NCI-H128 (cell line): ENCODE measurements at regions not wholly inside any gene's neighbourhood (a gene's known extent, or its start where the extent isn't known, plus 50 kb on each side); places are given as distances from the start of the nearest gene placed in this dataset.
"Not testable (repeated sequence)": the region's sequence is repeated elsewhere in the genome, so short reads cannot be mapped to it uniquely, and the experiment has no call there.

Experiments
- DNase-seq: peaks from one replicate; lab custom pipeline; 2025; ENCODE audit not compliant: unreplicated experiment; lab: John Stamatoyannopoulos, UW

DNA sequence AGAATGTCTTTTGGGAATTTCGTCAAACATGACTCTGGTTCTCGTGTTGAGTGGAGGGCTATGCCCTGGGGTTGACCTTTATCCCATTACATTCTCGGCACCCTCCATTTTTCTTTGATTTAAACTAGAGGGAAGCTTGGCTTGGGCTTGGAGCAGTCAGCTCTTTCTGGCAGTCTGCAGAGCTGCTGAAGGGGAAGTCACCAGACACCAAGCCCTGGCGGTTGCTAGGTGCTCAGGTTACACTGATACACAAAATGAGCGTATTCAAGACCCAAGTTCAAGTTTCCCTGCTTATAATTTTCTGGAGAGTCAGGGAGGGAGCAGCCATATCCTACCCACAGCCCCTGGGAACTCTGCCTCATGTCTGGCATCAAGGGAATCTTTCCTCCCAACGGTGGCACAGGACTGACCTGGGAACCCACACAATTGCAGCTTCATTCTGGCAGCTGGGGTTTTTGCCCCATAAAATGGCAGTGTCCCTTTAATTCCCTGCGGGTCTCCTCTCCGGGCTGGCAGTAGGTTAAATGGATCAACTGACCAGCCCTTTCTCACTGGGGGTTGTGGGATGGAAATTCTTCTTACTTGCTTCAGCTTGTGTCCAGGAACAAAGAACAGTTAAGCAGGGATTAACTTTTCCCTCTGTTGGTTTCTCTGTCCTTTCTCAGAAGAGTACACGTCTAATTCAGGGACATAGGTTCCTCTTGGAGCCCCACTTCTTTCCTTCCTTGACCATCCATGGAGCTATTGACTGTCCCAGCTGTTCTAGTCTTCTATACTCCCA lies 110.0 kb upstream of the DLG1 start:
- DNase-seq, result no peak

DNA sequence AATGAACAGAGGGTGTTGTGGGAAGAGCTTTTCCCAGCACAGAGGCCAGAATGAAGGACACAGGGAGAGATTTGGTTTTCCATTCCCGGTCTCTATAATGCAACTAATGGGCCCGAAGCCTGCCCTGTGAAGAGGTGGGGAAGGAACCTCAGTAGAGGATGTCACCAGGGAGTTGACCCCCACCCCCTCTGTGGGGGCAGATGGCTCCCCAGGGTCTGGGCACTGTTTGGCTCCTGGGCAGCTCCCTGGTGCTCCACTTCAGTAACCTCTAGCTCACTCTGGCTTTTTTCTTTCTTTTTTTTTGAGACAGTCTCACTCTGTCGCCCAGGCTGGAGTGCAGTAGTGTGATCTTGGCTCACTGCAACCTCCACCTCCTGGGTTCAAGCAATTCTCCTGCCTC lies 109.1 kb upstream of the DLG1 start:
- no peak for DNase-seq

DNA sequence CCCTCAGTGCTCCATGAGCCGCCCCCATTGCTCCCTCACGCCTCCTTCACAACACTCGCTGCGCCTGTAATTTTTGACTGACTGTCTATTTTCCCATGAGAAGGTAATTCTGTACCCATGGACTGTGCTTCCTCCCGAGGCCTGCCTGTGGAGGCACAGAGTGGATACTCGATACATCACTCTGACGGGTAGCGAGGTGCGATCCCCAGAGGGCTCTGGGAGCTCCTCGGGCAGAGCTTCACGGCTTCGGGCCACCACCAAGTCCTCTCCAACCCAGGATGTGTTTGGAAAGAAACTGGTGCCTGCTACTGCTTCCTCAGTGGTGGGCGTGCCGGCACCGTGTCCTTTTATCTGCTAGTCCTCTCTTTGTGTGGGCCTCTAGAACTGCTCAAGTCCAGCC lies 108.6 kb upstream of the DLG1 start:
- no peak for DNase-seq

GRCh38 chr3:197406266-197406665 lies 107.9 kb upstream of the DLG1 start:
- no peak for DNase-seq

DNA sequence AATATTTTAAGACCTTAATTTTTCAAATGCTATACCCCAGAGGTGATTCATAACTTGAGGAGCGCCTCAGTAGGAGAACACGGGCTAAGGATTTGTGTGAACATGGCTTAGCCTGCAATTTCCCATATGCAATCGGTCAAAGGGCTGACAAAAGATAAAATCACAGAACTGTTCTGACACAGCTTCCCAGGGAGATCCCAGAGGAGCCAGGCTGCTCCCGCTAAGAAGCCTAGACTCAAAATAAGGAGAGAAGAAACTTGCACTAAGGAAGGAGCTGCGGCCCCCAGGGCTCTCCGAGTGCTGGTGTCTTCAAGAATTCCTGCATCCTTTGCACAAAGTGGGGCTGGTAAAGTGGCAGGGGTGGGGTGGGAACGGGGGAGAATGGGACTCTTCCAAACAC lies 106.3 kb upstream of the DLG1 start:
- DNase-seq, result no peak

GRCh38 chr3:197404030-197404429 lies 105.6 kb upstream of the DLG1 start:
- no peak for DNase-seq

DNA sequence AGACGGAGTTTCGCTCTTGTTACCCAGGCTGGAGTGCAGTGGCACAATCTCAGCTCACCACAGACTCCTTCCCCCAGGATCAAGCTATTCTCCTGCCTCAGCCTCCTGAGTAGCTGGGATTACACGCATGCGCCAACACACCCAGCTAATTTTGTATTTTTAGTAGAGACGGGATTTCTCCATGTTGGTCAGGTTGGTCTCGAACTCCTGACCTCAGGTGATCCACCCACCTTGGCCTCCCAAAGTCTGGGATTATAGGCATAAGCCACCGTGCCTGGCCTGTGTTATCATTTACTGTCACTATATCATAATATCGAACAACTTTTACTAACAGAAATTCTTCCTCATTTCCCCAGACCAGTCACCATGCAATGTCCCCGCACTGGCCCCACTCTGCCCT lies 104.0 kb upstream of the DLG1 start:
- not testable (repeated sequence) for DNase-seq

DNA sequence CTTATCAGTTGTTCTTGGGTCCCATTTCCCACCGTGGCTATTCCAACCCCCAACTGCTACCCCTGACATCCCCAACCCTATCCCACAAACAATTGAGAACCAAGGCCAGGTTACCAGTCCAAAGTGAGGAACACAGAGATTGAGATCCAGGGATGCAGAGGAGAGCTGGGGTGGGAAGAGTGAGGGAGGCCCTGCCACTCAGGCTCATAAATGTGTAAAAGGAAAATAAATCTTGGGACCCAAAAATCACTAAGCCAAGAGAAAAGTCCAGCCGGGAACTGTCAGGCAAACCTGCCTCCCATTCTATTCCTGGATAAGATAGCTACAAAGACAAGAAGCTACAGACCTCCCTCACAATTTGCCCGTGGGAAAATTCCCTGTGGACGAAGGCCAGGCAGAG lies 101.1 kb upstream of the DLG1 start:
- no peak for DNase-seq

DNA sequence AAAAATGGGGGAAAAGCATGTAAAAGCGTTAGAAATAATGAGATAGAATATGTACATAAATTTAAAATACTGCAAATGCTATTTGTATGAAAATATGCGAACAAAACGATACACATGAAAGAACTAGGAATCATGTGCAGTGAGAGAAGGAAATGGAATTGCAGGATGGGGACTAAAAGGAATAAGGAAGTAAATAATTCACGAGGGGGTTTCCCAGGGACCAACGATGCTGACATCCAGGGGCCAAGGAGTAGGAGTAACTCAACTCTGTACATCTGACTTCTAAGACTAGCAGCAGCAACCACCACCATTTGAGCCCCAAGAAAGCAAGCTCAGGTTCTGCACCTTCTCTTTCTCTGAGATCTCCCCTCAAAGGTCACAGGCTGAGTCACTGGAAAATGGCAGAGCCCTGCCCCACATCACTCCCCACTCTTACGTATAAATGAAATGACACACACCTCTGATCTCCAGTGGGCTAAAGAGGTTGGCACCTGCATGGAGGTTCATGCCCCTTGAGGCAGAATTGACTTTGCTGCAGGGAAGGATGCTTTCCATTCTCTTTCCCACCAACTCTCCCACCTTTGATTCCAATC lies 100.0 kb upstream of the DLG1 start:
- no peak for DNase-seq

DNA sequence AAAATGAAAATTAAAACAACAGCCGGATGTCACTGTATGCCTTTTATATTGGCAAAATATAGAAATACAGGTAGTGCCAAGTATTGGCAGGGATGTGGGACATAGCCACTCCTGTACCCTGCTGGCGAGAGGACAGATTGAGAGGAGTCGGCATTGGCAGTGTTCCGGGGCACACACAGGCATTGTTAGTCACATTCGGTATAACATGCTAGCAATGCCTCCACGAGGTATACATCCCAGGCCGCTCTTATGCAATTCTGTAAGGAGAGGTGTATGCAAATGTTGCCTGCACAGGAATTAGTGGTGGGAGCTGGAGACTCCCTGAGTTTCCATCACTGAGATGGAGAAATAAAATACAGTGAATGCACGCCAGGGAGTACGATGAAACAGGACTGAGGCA lies 99.4 kb upstream of the DLG1 start:
- DNase-seq, result no peak

DNA sequence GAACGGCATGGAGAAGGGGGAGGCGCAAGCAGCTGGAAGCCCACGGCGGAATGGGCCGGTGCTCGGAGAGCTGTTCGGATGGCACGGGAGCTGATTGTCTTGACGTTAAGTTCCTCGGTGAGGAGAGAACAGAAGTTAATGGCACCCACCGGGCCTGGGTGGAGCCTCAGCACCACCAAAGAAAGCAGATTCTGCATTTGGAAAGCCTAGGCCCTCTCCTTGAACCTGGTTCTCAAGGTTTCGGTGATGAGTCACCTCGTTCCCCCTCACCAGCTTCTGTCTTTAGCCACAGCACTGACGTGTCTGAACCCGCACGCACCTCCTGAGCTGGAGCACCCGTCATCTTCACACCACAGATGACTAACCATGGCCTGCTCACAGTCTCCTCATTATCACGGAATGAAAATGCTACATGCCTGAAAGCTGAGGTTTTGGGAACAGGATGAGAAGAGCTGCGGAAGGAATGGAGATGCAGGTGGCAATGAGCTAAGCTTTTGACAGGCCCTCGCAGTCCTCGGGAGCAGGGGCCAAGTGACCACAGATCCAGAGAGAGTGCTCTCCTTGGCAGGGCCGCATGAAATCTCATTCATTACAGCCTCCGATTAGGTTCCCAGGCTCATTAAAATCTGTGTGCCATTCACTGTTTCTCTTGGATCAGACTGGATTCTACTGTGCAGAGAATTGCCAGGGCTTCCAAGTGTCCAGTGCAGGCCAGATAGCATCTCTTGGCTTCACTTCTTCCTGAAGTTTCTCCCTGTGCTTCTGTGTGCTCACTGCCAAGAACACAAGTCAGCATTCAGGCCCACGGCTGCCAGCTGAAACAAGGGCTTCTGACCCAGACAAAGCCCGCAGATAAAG lies 96.3 kb upstream of the DLG1 start:
- DNase-seq, result no peak

- not testable (repeated sequence) for DNase-seq
Observed at GRCh38 chr3:197394126-197394463, 95.7 kb upstream of the DLG1 start.

DNA sequence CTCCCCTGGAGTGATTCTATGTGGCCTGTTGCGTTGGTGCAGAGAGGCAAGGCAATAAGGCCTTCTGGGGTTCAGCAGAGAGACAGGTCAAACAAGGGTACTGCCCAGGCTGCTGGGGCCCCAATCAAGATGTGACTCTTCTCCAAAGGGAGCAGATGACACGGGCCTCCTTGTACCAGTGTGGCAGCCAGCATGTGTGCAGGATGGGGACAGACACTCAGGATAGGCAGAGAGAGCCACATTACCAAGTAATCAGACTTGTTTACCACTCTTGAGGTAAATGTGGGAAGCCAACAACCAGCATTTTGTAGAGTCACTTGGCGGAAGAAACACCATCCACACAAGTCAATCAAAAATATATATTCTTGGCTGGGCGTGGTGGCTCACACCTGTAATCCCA lies 95.3 kb upstream of the DLG1 start:
- DNase-seq, result no peak

- no peak for DNase-seq
Observed at GRCh38 chr3:197392961-197393360, 94.5 kb upstream of the DLG1 start.

DNA sequence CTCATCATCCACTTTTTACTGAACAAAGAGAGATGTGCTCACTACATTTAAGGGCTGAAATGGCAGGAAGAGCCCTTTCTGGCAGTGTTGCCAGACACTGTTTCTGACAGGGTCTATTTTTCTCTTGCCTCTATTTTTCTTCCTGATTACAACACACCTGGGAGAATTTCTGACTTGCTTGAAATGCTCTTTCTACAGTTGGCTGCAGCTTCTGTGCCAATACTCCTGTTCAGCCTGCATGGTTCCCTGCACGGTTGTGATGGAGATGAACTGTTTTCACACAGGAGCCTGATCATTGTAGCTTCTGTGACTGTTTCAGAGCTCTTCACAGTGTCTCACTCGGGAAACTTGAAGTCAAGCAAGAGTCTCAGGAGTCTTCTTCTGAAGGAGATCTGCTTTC lies 83.0 kb upstream of the DLG1 start:
- no peak for DNase-seq

DNA sequence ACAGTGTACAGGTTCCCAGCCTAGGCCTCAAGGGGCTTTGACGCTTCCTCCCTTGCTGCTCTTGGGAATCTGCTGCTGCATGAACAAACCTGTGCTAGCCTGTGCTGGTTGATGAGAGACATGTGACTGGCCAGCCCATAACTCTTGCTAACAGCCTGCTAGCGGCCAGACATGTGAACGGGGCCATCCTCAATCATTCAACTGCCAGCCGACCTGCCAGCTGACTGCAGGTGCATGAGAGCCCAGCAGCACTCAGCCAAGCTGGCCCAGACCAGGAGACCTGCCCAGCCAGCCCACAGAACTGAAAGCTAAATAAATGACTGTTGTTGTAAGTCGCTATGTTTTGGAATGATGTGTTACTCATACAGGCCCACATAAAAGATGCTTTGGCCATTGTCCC lies 82.4 kb upstream of the DLG1 start:
- no peak for DNase-seq

- no peak for DNase-seq
Observed at GRCh38 chr3:197378985-197379718, 80.7 kb upstream of the DLG1 start.

- no peak for DNase-seq
Observed at GRCh38 chr3:197376735-197377555, 78.5 kb upstream of the DLG1 start.

GRCh38 chr3:197376020-197376419 lies 77.6 kb upstream of the DLG1 start:
- DNase-seq, result no peak

GRCh38 chr3:197375001-197375441 lies 76.6 kb upstream of the DLG1 start:
- no peak for DNase-seq

GRCh38 chr3:197373096-197373495 lies 74.7 kb upstream of the DLG1 start:
- DNase-seq, result no peak
